MM.1S (cell line): ENCODE measurements at regions not wholly inside any gene's neighbourhood (a gene's known extent, or its start where the extent isn't known, plus 50 kb on each side); places are given as distances from the start of the nearest gene placed in this dataset.

Experiments used
- CTCF ChIP-seq: fragments of 300-600 bp; sonication (generic); IDR thresholded peaks from 2 replicates; pipeline ENCODE4 v1.5.1; 2016; ENCODE audit warnings: antibody characterized with exemption, low read length, mixed read lengths
- EZH2 ChIP-seq: fragments of 300-600 bp; sonication (generic); optimal IDR thresholded peaks from 2 replicates; pipeline ENCODE3; 2017; ENCODE audit warnings: low read depth, mild to moderate bottlenecking, antibody characterized with exemption, low read length, mixed read lengths

- TF ChIP-seq CTCF (no peak), EZH2 (no peak)
Measured at GRCh38 chr10:43026039-43026973, 50.6 kb upstream of the RET start.
